ENCODE measurements at regions not wholly inside any gene's neighbourhood (a gene's known extent, or its start where the extent isn't known, plus 50 kb on each side); places are given as distances from the start of the nearest gene placed in this dataset.
A peak's percentile ranks its signal among the peaks of the same experiment; 100 is the strongest.
"Not testable (repeated sequence)": the region's sequence is repeated elsewhere in the genome, so short reads cannot be mapped to it uniquely, and the experiment has no call there.

DNA sequence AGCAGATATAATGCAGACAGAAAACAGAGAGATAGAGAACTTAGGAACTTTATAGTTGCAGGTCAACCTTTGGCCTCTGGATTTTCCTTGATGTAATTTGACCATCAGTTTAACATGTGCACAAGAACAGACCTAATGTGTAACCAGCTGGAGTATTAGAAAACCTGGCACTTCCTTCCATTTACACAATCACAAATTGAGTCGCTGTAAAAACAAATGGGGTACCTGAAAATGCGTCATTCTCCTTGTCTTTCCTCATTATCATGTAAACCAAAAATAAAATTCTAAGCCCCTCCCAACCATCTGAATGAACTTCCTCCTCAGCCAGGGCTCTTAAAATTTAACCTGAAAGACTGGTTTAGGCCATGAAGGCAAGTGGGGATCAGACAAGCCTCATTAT, 358.4 kb upstream of the MAGEB16 start:
- 50 to 66% methylated on average over 2 of the region's 2 CpGs for WGBS, 2 donors
- H3K27ac ChIP-seq: peak overlapping the region in 2 of 4 donors; percentile 9 to 52
- no peaks in the 10 kb centered on the region for H3K36me3 ChIP-seq
- H3K9me3 ChIP-seq: peaks cover 0 to 10% (median 0%) of the 10 kb centered on the region in 3 donors
- H3K4me3 ChIP-seq: no peak overlapping the region
- H3K27me3 ChIP-seq: no peaks in the 10 kb centered on the region
- no peak for TF ChIP-seq POLR2A (IDR thresholded peaks at IDR 0.05)
- TF ChIP-seq, protein P1, sequence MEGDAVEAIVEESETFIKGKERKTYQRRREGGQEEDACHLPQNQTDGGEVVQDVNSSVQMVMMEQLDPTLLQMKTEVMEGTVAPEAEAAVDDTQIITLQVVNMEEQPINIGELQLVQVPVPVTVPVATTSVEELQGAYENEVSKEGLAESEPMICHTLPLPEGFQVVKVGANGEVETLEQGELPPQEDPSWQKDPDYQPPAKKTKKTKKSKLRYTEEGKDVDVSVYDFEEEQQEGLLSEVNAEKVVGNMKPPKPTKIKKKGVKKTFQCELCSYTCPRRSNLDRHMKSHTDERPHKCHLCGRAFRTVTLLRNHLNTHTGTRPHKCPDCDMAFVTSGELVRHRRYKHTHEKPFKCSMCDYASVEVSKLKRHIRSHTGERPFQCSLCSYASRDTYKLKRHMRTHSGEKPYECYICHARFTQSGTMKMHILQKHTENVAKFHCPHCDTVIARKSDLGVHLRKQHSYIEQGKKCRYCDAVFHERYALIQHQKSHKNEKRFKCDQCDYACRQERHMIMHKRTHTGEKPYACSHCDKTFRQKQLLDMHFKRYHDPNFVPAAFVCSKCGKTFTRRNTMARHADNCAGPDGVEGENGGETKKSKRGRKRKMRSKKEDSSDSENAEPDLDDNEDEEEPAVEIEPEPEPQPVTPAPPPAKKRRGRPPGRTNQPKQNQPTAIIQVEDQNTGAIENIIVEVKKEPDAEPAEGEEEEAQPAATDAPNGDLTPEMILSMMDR (IDR thresholded peaks at IDR 0.05): no peak
- peaks cover 0 to 17% (median 0%) of the 10 kb centered on the region in 3 donors for H3K4me1 ChIP-seq
- intact Hi-C loops (cut with DNase I): no loop called here
- no peak for DNase-seq

DNA sequence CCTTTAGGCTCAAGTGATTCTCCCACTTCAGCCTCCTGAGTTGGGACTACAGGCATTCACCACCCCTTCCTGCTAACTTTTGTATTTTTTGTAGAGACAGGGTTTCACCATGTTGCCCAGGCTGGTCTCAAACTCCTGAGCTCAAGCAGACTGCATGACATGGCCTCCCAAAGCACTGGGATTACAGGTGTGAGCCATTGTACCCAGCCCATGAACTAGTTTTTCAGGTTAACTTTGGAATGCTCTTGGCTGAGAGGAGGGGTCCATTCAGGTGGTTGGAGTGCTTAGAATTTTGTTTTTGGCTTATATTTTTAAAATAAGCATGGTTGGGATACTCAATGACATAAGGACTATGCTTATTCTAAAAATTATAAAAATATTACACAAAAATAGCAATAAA, 355.7 kb upstream of the MAGEB16 start:
- H3K36me3 ChIP-seq: no peaks in the 10 kb centered on the region
- H3K27ac ChIP-seq: peak overlapping the region in 3 of 4 donors; percentile 49 to 68 (median 63)
- no peaks in the 10 kb centered on the region for H3K27me3 ChIP-seq
- no peak for DNase-seq
- intact Hi-C loops (cut with DNase I): no loop called here
- H3K4me3 ChIP-seq: no peak overlapping the region
- H3K9me3 ChIP-seq: peaks cover 0 to 6% (median 0%) of the 10 kb centered on the region in 3 donors
- H3K4me1 ChIP-seq: peaks cover 0 to 17% (median 0%) of the 10 kb centered on the region in 3 donors
- TF ChIP-seq, protein P1 (IDR thresholded peaks at IDR 0.05): no peak
- no peak for TF ChIP-seq POLR2A (IDR thresholded peaks at IDR 0.05)

DNA sequence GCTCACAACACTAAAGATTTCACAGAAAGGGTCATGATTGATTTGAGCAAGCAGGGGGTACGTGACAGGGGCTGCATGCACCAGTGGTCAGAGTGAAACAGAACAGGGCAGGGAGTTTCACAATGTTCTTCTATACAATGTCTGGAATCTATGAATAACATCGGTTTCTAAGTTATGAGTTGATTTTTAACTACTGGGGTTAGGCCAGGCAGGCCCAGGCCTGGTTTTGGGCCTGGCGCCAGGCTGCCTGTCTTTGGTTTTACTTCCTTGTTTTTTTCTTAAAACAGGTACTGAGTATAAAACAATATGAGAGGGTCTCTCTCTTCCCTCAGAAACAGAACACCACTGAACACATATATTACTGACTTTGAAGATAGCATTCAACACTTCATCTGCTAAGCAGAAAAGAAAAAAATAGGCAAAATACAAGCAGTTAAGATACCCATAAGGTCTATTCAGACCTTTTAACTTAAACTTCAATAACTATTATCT, 355.0 kb upstream of the MAGEB16 start:
- DNase-seq, H3K9me3 ChIP-seq: not testable (repeated sequence)

DNA sequence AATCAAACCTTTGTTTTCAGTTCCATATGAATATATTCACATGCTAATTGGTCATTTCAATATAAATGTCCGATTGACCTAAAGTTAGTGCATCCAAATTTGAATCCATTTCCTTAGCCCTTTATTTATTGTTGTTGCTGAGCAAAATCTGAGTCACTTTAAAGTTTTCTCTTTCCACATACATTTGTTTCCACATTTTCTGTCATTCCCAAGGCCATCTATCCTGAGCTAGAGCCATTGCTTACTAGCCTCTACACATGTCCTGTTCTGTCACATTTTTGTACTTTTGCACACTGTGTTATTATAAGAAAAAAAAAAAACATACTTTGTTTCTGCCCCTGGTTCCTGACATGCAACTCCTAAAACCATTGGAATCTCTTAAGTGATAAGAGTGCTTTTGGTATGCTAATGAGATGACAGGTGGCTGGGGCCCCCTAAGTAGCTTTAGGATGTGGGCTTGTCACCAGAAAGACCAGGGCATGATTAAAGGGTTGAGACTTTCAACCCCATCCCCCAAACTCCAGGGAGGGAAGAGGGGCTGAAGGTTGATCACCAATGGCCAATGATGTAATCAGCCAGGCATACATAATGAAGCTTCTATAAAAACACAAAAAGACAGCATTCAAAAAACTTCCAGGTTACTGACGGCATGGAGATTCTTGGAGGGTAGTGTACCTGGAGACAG, 353.3 kb upstream of the MAGEB16 start:
- no peaks in the 10 kb centered on the region for H3K36me3 ChIP-seq
- WGBS, 2 donors: 79 to 84% methylated on average over 2 of the region's 2 CpGs
- no peaks in the 10 kb centered on the region for H3K9me3 ChIP-seq
- H3K27me3 ChIP-seq: no peaks in the 10 kb centered on the region
- DNase-seq: no peak
- intact Hi-C loops (cut with DNase I): no loop called here
- H3K27ac ChIP-seq: no peak overlapping the region
- peaks cover 0 to 17% (median 0%) of the 10 kb centered on the region in 3 donors for H3K4me1 ChIP-seq
- TF ChIP-seq POLR2A (IDR thresholded peaks at IDR 0.05): no peak
- TF ChIP-seq, protein P1 (IDR thresholded peaks at IDR 0.05): no peak
- H3K4me3 ChIP-seq: no peak overlapping the region

More for the DNA sequence above, 355.0 kb upstream of the MAGEB16 start:
- H3K36me3 ChIP-seq; H3K27me3 ChIP-seq; H3K4me3 ChIP-seq; intact Hi-C loops (cut with DNase I): not testable (repeated sequence)
- H3K4me1 ChIP-seq: peaks cover 0 to 17% (median 0%) of the 10 kb centered on the region in 3 donors
- H3K27ac ChIP-seq: peak overlapping the region in 2 of 4 donors; percentile 63 to 68
- 48 to 72% methylated on average over 2 to 3 of the region's 3 CpGs for WGBS, 2 donors

DNA sequence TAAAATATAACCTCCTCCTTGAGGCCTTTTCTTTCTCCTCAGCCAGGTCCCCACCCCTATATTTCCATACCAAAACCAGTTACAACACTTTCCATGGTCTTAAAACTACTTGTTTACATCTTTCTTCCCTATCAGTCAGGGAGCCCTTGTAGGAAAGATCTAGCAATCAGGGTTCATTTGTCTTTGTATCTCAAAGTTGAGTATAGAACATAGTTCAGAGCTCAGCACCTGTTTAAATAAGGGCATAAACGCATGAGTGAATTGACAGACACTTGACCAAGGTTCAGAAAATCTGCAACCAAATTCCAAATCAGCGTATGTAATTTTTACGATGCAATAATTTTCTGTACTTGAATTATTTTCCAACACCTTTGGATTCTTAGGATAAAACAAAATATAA, 352.2 kb upstream of the MAGEB16 start:
- WGBS, 2 donors: 73 to 88% methylated on average over 3 of the region's 3 CpGs
- H3K27ac ChIP-seq: no peak overlapping the region
- DNase-seq: no peak
- TF ChIP-seq, protein P1 (IDR thresholded peaks at IDR 0.05): no peak
- no peak for TF ChIP-seq POLR2A (IDR thresholded peaks at IDR 0.05)
- no peaks in the 10 kb centered on the region for H3K36me3 ChIP-seq
- H3K27me3 ChIP-seq: no peaks in the 10 kb centered on the region
- no peak overlapping the region for H3K4me3 ChIP-seq
- peaks cover 0 to 8% (median 0%) of the 10 kb centered on the region in 3 donors for H3K4me1 ChIP-seq
- intact Hi-C loops (cut with DNase I): no loop called here
- H3K9me3 ChIP-seq: no peaks in the 10 kb centered on the region
